Prostate gland (tissue), 2 donors: ENCODE measurements at regions not wholly inside any gene's neighbourhood (a gene's known extent, or its start where the extent isn't known, plus 50 kb on each side); places are given as distances from the start of the nearest gene placed in this dataset.

Source experiments
- POLR2A ChIP-seq: fragments of 450-650 bp; IDR thresholded peaks from one replicate; pipeline ENCODE4 v1.6.1; 2016; ENCODE audit warnings: antibody characterized with exemption, mild to moderate bottlenecking
- POLR2AphosphoS5 ChIP-seq: sonication (generic); formaldehyde crosslinking; IDR thresholded peaks from one replicate; pipeline ENCODE4 v1.6.1; 2017; ENCODE audit warnings: antibody characterized with exemption
- TF ChIP-seq, protein P1 (sequence below), 4 experiments: fragments of 200-600 bp in 2 of 4; fragments of 450-650 bp in 2 of 4; sonication (generic) in 2 of 4; IDR thresholded peaks; 1 replicate in 3 of 4; 2 replicates in 1 of 4; pipeline ENCODE4 v1.5.1; 2016 to 2019; ENCODE audit warnings: antibody characterized with exemption in 4 of 4, mild to moderate bottlenecking in 2 of 4, moderate library complexity in 2 of 4

DNA sequence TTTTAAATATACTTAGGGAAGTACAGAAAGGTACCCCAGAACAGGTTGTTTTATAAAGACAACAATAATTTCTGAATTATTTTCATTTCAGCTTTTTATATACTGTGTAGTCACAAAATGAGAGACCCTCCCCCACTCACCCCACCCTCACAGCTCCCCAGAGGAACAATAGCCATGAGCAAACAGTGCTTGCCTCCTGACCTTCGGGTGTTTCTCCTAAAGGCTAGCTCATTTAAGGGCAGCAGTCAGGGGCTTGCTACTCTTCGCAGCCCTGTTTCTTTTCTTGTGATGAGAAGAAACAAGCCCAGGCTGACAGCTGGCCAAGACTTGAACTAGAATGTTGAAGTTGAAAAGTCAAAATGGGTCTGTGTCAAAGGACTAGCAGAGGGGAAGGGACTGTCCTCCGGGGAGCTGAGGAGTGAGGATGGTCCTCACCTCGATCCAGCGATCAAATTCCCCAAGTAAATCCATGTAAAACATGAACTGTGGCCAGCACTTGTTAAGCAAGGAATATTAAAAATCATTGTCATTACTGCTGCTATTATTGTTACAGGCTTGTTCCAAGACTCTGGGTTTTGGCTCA, 133.8 kb upstream of the ARHGAP5 start:
- TF ChIP-seq POLR2A = no peak
- TF ChIP-seq, protein P1, sequence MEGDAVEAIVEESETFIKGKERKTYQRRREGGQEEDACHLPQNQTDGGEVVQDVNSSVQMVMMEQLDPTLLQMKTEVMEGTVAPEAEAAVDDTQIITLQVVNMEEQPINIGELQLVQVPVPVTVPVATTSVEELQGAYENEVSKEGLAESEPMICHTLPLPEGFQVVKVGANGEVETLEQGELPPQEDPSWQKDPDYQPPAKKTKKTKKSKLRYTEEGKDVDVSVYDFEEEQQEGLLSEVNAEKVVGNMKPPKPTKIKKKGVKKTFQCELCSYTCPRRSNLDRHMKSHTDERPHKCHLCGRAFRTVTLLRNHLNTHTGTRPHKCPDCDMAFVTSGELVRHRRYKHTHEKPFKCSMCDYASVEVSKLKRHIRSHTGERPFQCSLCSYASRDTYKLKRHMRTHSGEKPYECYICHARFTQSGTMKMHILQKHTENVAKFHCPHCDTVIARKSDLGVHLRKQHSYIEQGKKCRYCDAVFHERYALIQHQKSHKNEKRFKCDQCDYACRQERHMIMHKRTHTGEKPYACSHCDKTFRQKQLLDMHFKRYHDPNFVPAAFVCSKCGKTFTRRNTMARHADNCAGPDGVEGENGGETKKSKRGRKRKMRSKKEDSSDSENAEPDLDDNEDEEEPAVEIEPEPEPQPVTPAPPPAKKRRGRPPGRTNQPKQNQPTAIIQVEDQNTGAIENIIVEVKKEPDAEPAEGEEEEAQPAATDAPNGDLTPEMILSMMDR (IDR thresholded peaks at IDR 0.05) = no peak
- TF ChIP-seq POLR2AphosphoS5 = no peak
